GM12878 (cell line): ENCODE measurements at regions not wholly inside any gene's neighbourhood (a gene's known extent, or its start where the extent isn't known, plus 50 kb on each side); places are given as distances from the start of the nearest gene placed in this dataset.

Source experiments
- CTCF ChIP-seq, 3 experiments: IDR thresholded peaks in 2 of 3; conservative IDR thresholded peaks in 1 of 3; 2 replicates each; pipeline ENCODE4 v1.5.1; 2011; ENCODE audit warnings: low read depth in 3 of 3, low read length in 3 of 3, mild to moderate bottlenecking in 3 of 3, control low read depth in 2 of 3, moderate library complexity in 2 of 3, inconsistent platforms in 1 of 3, mixed read lengths in 1 of 3; ENCODE audit not compliant: control insufficient read depth in 2 of 3, insufficient read depth in 1 of 3; ENCODE audit errors: extremely low read depth in 1 of 3
- KAT2A ChIP-seq: conservative IDR thresholded peaks from 2 replicates; pipeline ENCODE4 v1.6.1; 2011; ENCODE audit warnings: low read depth, low read length; ENCODE audit not compliant: control insufficient read depth
- POLR2A ChIP-seq: IDR thresholded peaks from 2 replicates; pipeline ENCODE4 v1.6.1; 2011; ENCODE audit warnings: low read depth, mild to moderate bottlenecking, low read length
- USF2 ChIP-seq: IDR thresholded peaks from 2 replicates; pipeline ENCODE4 v1.6.1; 2011; ENCODE audit warnings: low read depth, low read length, improper control_type of control experiment, borderline replicate concordance
- ZNF274 ChIP-seq: IDR thresholded peaks from one replicate; pipeline ENCODE4 v1.8.0; 2011; ENCODE audit not compliant: insufficient read length, insufficient read depth
- TF ChIP-seq, protein P1 (sequence below): IDR thresholded peaks from 2 replicates; pipeline ENCODE4 v1.6.1; 2012; ENCODE audit warnings: mild to moderate bottlenecking, low read depth, low read length
- TF ChIP-seq, protein P2 (sequence below): IDR thresholded peaks from 2 replicates; pipeline ENCODE4 v1.6.1; 2011; ENCODE audit warnings: borderline replicate concordance, low read depth, mild to moderate bottlenecking, moderate library complexity, low read length; ENCODE audit not compliant: insufficient read depth, poor library complexity, severe bottlenecking

DNA sequence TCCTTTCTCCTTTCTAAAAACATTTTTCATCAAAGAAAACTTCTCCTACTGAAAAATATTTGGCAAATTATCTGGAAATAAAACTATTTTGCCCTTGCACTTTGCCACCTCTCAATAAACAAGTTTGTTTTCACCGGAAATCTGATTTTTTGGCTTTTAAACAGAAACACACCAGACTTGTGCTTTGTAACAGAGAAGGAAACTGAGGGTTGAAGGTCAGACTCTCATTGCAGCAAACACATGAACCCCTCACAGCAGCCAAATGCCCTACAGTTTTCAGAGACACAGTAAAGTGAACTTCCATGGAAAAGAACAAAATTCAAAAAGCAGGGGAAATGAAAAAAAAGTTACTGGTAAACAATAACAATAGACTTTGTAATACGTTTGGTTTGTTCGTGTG, 95.6 kb upstream of the WDR17 start:
- TF ChIP-seq, protein P1, sequence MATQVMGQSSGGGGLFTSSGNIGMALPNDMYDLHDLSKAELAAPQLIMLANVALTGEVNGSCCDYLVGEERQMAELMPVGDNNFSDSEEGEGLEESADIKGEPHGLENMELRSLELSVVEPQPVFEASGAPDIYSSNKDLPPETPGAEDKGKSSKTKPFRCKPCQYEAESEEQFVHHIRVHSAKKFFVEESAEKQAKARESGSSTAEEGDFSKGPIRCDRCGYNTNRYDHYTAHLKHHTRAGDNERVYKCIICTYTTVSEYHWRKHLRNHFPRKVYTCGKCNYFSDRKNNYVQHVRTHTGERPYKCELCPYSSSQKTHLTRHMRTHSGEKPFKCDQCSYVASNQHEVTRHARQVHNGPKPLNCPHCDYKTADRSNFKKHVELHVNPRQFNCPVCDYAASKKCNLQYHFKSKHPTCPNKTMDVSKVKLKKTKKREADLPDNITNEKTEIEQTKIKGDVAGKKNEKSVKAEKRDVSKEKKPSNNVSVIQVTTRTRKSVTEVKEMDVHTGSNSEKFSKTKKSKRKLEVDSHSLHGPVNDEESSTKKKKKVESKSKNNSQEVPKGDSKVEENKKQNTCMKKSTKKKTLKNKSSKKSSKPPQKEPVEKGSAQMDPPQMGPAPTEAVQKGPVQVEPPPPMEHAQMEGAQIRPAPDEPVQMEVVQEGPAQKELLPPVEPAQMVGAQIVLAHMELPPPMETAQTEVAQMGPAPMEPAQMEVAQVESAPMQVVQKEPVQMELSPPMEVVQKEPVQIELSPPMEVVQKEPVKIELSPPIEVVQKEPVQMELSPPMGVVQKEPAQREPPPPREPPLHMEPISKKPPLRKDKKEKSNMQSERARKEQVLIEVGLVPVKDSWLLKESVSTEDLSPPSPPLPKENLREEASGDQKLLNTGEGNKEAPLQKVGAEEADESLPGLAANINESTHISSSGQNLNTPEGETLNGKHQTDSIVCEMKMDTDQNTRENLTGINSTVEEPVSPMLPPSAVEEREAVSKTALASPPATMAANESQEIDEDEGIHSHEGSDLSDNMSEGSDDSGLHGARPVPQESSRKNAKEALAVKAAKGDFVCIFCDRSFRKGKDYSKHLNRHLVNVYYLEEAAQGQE: no peak
- no peak for TF ChIP-seq CTCF (IDR thresholded peaks at IDR 0.05 in 2 of 3, conservative IDR thresholded peaks at IDR 0.05 in 1 of 3; ENCODE audit: control insufficient read depth in 2 of 3, extremely low read depth in 1 of 3, insufficient read depth in 1 of 3, low read depth in 3 of 3, low read length in 3 of 3)
- TF ChIP-seq KAT2A: no peak
- TF ChIP-seq POLR2A: no peak
- TF ChIP-seq, protein P2, sequence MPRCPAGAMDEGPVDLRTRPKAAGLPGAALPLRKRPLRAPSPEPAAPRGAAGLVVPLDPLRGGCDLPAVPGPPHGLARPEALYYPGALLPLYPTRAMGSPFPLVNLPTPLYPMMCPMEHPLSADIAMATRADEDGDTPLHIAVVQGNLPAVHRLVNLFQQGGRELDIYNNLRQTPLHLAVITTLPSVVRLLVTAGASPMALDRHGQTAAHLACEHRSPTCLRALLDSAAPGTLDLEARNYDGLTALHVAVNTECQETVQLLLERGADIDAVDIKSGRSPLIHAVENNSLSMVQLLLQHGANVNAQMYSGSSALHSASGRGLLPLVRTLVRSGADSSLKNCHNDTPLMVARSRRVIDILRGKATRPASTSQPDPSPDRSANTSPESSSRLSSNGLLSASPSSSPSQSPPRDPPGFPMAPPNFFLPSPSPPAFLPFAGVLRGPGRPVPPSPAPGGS: no peak
- TF ChIP-seq USF2: no peak
- no peak for TF ChIP-seq ZNF274
